DND-41 (cell line): ENCODE measurements at regions not wholly inside any gene's neighbourhood (a gene's known extent, or its start where the extent isn't known, plus 50 kb on each side); places are given as distances from the start of the nearest gene placed in this dataset.

Experiments
- ATAC-seq: fragments of 200-7000 bp; cut with Tn5 transposase; 3 replicates; pipeline ENCODE4 v1.9.1; 2021; ENCODE audit warnings: low read depth; ENCODE audit not compliant: insufficient read depth
- DNase-seq: peaks from one replicate; pipeline ENCODE4 v3.0.0-alpha.2; 2020
- H2AFZ ChIP-seq: 2 replicates; pipeline ENCODE4 v1.6.0; 2012; ENCODE audit warnings: low read depth, low read length
- H3K27ac ChIP-seq: 2 replicates; pipeline ENCODE4 v1.5.1; 2012; ENCODE audit warnings: low read length, inconsistent platforms
- H3K27me3 ChIP-seq: fragments of 200-600 bp; sonication (generic); 2 replicates; pipeline ENCODE4 v1.6.0; 2012; ENCODE audit warnings: low read length, mild to moderate bottlenecking, inconsistent platforms; ENCODE audit not compliant: insufficient read depth, poor library complexity
- H3K36me3 ChIP-seq: 2 replicates; pipeline ENCODE4 v1.5.1; 2012; ENCODE audit warnings: low read length, inconsistent platforms; ENCODE audit not compliant: insufficient read depth
- H3K4me1 ChIP-seq: 2 replicates; pipeline ENCODE4 v1.5.1; 2012; ENCODE audit warnings: mild to moderate bottlenecking, low read length; ENCODE audit not compliant: insufficient read depth
- H3K4me2 ChIP-seq: 2 replicates; pipeline ENCODE4 v1.6.0; 2012; ENCODE audit warnings: mild to moderate bottlenecking, moderate library complexity, low read length, inconsistent platforms; ENCODE audit not compliant: insufficient read depth
- H3K4me3 ChIP-seq, 2 experiments: fragments of 200-600 bp in 1 of 2; shearing (Covaris generic) in 1 of 2; 2 replicates each; pipeline ENCODE4 v1.5.1; 2012 to 2016; ENCODE audit warnings: inconsistent platforms in 2 of 2, low read length in 2 of 2, mild to moderate bottlenecking in 2 of 2, low read depth in 1 of 2, moderate library complexity in 1 of 2
- H3K79me2 ChIP-seq: 2 replicates; pipeline ENCODE4 v1.6.0; 2012; ENCODE audit warnings: low read length, inconsistent platforms; ENCODE audit not compliant: insufficient read depth
- H3K9ac ChIP-seq: 2 replicates; pipeline ENCODE4 v1.6.0; 2012; ENCODE audit warnings: low read depth, mild to moderate bottlenecking, inconsistent platforms, low read length, moderate library complexity
- H3K9me3 ChIP-seq: 2 replicates; pipeline ENCODE4 v1.5.1; 2012; ENCODE audit warnings: low read length, moderate library complexity, mild to moderate bottlenecking, inconsistent platforms; ENCODE audit not compliant: insufficient read depth, severe bottlenecking
- H4K20me1 ChIP-seq: 2 replicates; pipeline ENCODE4 v1.6.0; 2012; ENCODE audit warnings: low read length; ENCODE audit not compliant: insufficient read depth
- EZH2 ChIP-seq: IDR thresholded peaks from 3 replicates; pipeline ENCODE4 v1.6.1; 2012; ENCODE audit warnings: borderline replicate concordance, low read depth, mild to moderate bottlenecking, moderate library complexity, low read length, inconsistent platforms; ENCODE audit not compliant: severe bottlenecking
- TF ChIP-seq, protein P1 (sequence below): IDR thresholded peaks from 2 replicates; pipeline ENCODE4 v1.5.1; 2012; ENCODE audit warnings: borderline replicate concordance, low read length, moderate library complexity, mild to moderate bottlenecking; ENCODE audit not compliant: poor library complexity, severe bottlenecking; ENCODE audit errors: extremely low read depth

DNA sequence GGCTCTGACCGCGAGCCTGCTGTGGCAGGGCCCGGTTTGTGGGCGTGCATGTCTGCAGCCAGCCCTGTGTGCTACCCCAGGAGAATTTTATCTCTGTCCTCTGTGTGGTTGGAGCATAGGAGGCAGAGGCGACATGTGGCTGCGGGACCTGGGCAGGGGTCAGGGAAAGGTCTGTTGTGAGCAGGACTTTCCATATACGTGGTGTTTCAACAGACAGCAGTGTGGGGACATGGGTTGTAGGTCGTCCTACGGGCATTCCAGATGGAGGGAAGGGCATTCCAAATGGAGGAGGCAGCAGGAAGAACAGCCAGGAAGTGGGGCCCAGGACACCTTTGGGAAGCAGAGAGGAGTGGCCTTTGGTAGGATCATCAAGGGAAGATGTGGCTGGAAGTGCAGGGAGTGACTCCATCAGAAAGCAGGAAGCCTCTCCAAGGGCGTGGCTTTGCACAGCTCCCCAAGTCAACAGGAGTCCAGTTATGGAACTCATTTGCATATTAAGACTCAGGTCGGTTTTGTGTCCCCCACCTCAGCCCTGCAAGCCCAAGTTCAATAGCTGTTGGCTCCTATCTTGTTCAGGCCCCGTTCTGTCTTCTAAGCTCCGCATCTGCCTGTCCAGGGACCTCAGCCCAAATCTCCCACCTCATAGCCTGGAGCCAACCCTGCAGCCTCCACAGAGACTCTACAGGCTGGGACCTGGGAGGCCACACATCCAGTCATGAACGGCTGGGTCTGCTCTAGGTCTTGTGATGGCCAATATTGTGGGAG lies 309.1 kb downstream of the MATN1 start:
- Histone ChIP-seq H3K9ac (no peak overlapping the region), H2AFZ (no peak overlapping the region), H3K36me3 (no peaks in the 10 kb centered on the region), H3K79me2 (no peaks in the 10 kb centered on the region), H4K20me1 (peaks cover 5% of the 10 kb centered on the region; the same call in 1 of the 2 replicates), H3K9me3 (no peaks in the 10 kb centered on the region), H3K4me2 (no peak overlapping the region), H3K4me1 (no peaks in the 10 kb centered on the region), H3K27ac (no peak overlapping the region), H3K27me3 (peaks cover 3% of the 10 kb centered on the region), H3K4me3 (no peak overlapping the region)
- DNase-seq (no peak), ATAC-seq (no peak)
- TF ChIP-seq, protein P1, sequence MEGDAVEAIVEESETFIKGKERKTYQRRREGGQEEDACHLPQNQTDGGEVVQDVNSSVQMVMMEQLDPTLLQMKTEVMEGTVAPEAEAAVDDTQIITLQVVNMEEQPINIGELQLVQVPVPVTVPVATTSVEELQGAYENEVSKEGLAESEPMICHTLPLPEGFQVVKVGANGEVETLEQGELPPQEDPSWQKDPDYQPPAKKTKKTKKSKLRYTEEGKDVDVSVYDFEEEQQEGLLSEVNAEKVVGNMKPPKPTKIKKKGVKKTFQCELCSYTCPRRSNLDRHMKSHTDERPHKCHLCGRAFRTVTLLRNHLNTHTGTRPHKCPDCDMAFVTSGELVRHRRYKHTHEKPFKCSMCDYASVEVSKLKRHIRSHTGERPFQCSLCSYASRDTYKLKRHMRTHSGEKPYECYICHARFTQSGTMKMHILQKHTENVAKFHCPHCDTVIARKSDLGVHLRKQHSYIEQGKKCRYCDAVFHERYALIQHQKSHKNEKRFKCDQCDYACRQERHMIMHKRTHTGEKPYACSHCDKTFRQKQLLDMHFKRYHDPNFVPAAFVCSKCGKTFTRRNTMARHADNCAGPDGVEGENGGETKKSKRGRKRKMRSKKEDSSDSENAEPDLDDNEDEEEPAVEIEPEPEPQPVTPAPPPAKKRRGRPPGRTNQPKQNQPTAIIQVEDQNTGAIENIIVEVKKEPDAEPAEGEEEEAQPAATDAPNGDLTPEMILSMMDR: no peak
- no peak for TF ChIP-seq EZH2

DNA sequence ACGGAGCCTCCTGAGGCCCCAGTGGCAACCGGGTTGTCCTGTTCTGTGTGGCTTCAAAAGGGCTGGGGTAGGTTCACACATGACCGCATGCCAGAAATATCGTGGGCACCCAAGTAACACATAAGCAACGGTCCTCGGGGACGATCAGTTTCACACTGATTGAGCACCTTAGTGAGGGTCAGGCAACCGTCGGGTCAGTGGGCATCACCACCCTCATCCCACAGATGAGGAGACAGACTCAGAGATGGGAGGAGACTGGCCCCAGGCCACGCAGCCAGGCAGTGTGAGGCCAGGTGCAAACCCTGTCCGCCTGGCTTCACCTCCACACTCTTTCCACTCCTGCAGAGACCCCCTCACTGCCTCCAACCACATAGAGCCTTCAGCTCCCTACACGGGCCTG lies 309.8 kb downstream of the MATN1 start:
- DNase-seq: no peak
- no peak for ATAC-seq
- H2AFZ ChIP-seq: no peak overlapping the region
- H3K27me3 ChIP-seq: peaks cover 3% of the 10 kb centered on the region
- no peaks in the 10 kb centered on the region for H3K36me3 ChIP-seq
- no peak overlapping the region for H3K4me2 ChIP-seq
- no peak overlapping the region for H3K9ac ChIP-seq
- H3K27ac ChIP-seq: no peak overlapping the region
- TF ChIP-seq, protein P1: no peak
- TF ChIP-seq EZH2: no peak
- no peaks in the 10 kb centered on the region for H3K9me3 ChIP-seq
- H3K4me1 ChIP-seq: no peaks in the 10 kb centered on the region
- no peaks in the 10 kb centered on the region for H3K79me2 ChIP-seq
- peaks cover 5% of the 10 kb centered on the region; the same call in 1 of the 2 replicates for H4K20me1 ChIP-seq
- H3K4me3 ChIP-seq: no peak overlapping the region

DNA sequence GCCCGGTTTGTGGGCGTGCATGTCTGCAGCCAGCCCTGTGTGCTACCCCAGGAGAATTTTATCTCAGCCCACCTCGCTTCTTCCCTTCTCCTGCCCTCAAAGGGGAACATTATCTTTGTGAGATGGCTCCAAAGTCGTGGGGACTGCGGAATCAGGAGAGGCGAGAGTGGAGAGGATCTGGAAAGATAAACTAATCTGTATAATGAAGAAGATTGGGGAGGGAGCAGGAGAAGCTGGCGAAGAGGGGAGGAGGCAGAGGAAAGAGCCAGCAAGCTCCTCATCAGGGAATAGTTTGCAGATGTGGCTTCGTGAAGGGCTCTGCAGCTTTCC lies 310.3 kb downstream of the MATN1 start:
- no peaks in the 10 kb centered on the region for H3K79me2 ChIP-seq
- no peak overlapping the region for H3K4me3 ChIP-seq
- no peaks in the 10 kb centered on the region for H3K4me1 ChIP-seq
- no peak overlapping the region for H3K27ac ChIP-seq
- peaks cover 3% of the 10 kb centered on the region for H3K27me3 ChIP-seq
- H2AFZ ChIP-seq: no peak overlapping the region
- no peak overlapping the region for H3K9ac ChIP-seq
- DNase-seq: no peak
- no peaks in the 10 kb centered on the region for H3K9me3 ChIP-seq
- TF ChIP-seq, protein P1: no peak
- TF ChIP-seq EZH2: no peak
- no peaks in the 10 kb centered on the region for H3K36me3 ChIP-seq
- peaks cover 5% of the 10 kb centered on the region; the same call in 1 of the 2 replicates for H4K20me1 ChIP-seq
- ATAC-seq: no peak
- no peak overlapping the region for H3K4me2 ChIP-seq
